Mammary epithelial cell (primary cell): ENCODE measurements at regions not wholly inside any gene's neighbourhood (a gene's known extent, or its start where the extent isn't known, plus 50 kb on each side); places are given as distances from the start of the nearest gene placed in this dataset.

Experiments
- CTCF ChIP-seq, 2 donors: IDR thresholded peaks in 1 of 2; conservative IDR thresholded peaks in 1 of 2; 2 replicates each; pipeline ENCODE4 v1.5.1; 2011 to 2012; ENCODE audit warnings: inconsistent platforms in 2 of 2, low read length in 2 of 2, mild to moderate bottlenecking in 2 of 2, control low read depth in 1 of 2, low read depth in 1 of 2; ENCODE audit not compliant: insufficient read depth in 1 of 2; ENCODE audit errors: extremely low read depth in 1 of 2
- EZH2 ChIP-seq: IDR thresholded peaks from 2 replicates; pipeline ENCODE4 v1.6.1; 2012; ENCODE audit warnings: low read length, inconsistent platforms, borderline replicate concordance

- no peak for TF ChIP-seq CTCF (conservative IDR thresholded peaks at IDR 0.05 in 1 of 2, IDR thresholded peaks at IDR 0.05 in 1 of 2; ENCODE audit: extremely low read depth in 1 of 2, insufficient read depth in 1 of 2, low read depth in 1 of 2, low read length in 2 of 2)
- no peak for TF ChIP-seq EZH2
Measured at GRCh38 chr2:8469709-8470493, 212.0 kb upstream of the ID2 start.
